ENCODE measurements at regions not wholly inside any gene's neighbourhood (a gene's known extent, or its start where the extent isn't known, plus 50 kb on each side); places are given as distances from the start of the nearest gene placed in this dataset.

DNA sequence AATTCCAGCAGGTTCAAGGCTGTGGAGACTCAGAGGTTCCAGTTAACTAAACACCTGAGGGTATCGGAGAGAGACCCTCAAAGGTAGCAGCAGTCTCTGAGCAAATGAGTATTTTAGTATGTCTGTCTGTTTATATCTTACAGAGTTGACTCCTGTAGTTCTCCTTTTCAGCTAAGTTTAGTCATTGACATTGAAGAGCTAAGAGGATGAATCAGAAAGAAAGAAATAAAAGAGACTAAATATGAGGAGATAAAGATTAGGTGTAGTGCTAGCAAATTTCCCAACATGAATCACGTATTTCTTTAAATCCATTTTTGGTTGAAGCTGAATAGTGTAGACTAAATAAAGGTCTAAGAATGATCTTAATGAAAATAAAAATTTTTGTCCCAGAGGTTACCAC, 474.0 kb upstream of the RGMB start:
- Histone ChIP-seq H3K79me2 (replicated peaks; ENCODE audit: insufficient read depth, low read length) (no peaks in the 10 kb centered on the region), H4K20me1 (ENCODE audit: insufficient read depth) (no peaks in the 10 kb centered on the region), H3K9me3 (ENCODE audit: low read length) (no peaks in the 10 kb centered on the region), H3K27me3 (ENCODE audit: insufficient read depth, low read depth, low read length) (no peaks in the 10 kb centered on the region), H3K36me3 (ENCODE audit: insufficient read depth, low read length) (no peaks in the 10 kb centered on the region), H3K9me2 (ENCODE audit: insufficient read depth, low read length) (no peaks in the 10 kb centered on the region), H3K4me3 (ENCODE audit: low read length) (no peak overlapping the region), H3K4me2 (ENCODE audit: low read length) (no peak overlapping the region), H3F3A (ENCODE audit: insufficient read depth, low read length, poor library complexity, severe bottlenecking) (no peaks in the 10 kb centered on the region), H2AFZ (ENCODE audit: low read depth, low read length) (no peak overlapping the region), H3K27ac (ENCODE audit: low read length) (no peak overlapping the region), H3K9ac (ENCODE audit: low read length) (no peak overlapping the region)
- TF ChIP-seq, protein P1, sequence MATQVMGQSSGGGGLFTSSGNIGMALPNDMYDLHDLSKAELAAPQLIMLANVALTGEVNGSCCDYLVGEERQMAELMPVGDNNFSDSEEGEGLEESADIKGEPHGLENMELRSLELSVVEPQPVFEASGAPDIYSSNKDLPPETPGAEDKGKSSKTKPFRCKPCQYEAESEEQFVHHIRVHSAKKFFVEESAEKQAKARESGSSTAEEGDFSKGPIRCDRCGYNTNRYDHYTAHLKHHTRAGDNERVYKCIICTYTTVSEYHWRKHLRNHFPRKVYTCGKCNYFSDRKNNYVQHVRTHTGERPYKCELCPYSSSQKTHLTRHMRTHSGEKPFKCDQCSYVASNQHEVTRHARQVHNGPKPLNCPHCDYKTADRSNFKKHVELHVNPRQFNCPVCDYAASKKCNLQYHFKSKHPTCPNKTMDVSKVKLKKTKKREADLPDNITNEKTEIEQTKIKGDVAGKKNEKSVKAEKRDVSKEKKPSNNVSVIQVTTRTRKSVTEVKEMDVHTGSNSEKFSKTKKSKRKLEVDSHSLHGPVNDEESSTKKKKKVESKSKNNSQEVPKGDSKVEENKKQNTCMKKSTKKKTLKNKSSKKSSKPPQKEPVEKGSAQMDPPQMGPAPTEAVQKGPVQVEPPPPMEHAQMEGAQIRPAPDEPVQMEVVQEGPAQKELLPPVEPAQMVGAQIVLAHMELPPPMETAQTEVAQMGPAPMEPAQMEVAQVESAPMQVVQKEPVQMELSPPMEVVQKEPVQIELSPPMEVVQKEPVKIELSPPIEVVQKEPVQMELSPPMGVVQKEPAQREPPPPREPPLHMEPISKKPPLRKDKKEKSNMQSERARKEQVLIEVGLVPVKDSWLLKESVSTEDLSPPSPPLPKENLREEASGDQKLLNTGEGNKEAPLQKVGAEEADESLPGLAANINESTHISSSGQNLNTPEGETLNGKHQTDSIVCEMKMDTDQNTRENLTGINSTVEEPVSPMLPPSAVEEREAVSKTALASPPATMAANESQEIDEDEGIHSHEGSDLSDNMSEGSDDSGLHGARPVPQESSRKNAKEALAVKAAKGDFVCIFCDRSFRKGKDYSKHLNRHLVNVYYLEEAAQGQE (IDR thresholded peaks at IDR 0.05; ENCODE audit: borderline replicate concordance), result no peak
- TF ChIP-seq SMC3 (conservative IDR thresholded peaks at IDR 0.05; ENCODE audit: poor library complexity) (no peak), EP300 (conservative IDR thresholded peaks at IDR 0.05; ENCODE audit: poor library complexity, severe bottlenecking) (no peak), EZH2 (IDR thresholded peaks at IDR 0.05; ENCODE audit: borderline replicate concordance, insufficient read depth, low read length, poor library complexity, severe bottlenecking) (no peak), MXI1 (conservative IDR thresholded peaks at IDR 0.05; ENCODE audit: poor library complexity, severe bottlenecking) (no peak), TAF1 (IDR thresholded peaks at IDR 0.05; ENCODE audit: low read depth) (no peak)
- TF ChIP-seq, protein P2, sequence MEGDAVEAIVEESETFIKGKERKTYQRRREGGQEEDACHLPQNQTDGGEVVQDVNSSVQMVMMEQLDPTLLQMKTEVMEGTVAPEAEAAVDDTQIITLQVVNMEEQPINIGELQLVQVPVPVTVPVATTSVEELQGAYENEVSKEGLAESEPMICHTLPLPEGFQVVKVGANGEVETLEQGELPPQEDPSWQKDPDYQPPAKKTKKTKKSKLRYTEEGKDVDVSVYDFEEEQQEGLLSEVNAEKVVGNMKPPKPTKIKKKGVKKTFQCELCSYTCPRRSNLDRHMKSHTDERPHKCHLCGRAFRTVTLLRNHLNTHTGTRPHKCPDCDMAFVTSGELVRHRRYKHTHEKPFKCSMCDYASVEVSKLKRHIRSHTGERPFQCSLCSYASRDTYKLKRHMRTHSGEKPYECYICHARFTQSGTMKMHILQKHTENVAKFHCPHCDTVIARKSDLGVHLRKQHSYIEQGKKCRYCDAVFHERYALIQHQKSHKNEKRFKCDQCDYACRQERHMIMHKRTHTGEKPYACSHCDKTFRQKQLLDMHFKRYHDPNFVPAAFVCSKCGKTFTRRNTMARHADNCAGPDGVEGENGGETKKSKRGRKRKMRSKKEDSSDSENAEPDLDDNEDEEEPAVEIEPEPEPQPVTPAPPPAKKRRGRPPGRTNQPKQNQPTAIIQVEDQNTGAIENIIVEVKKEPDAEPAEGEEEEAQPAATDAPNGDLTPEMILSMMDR (IDR thresholded peaks at IDR 0.05; ENCODE audit: poor library complexity, severe bottlenecking), result no peak

- Histone ChIP-seq H3K27me3 (ENCODE audit: insufficient read depth, low read depth, low read length) (no peaks in the 10 kb centered on the region), H3K9me2 (ENCODE audit: insufficient read depth, low read length) (no peaks in the 10 kb centered on the region), H3F3A (ENCODE audit: insufficient read depth, low read length, poor library complexity, severe bottlenecking) (no peaks in the 10 kb centered on the region), H4K20me1 (ENCODE audit: insufficient read depth) (no peaks in the 10 kb centered on the region), H3K9ac (ENCODE audit: low read length) (no peak overlapping the region), H2AFZ (ENCODE audit: low read depth, low read length) (no peak overlapping the region), H3K36me3 (ENCODE audit: insufficient read depth, low read length) (no peaks in the 10 kb centered on the region), H3K4me2 (ENCODE audit: low read length) (no peak overlapping the region), H3K79me2 (replicated peaks; ENCODE audit: insufficient read depth, low read length) (no peaks in the 10 kb centered on the region), H3K27ac (ENCODE audit: low read length) (no peak overlapping the region), H3K4me3 (ENCODE audit: low read length) (no peak overlapping the region), H3K9me3 (ENCODE audit: low read length) (no peaks in the 10 kb centered on the region)
- no peak for TF ChIP-seq POLR2AphosphoS5 (IDR thresholded peaks at IDR 0.05)
- TF ChIP-seq, protein P1 (IDR thresholded peaks at IDR 0.05; ENCODE audit: borderline replicate concordance), result no peak
- TF ChIP-seq, protein P2 (IDR thresholded peaks at IDR 0.05; ENCODE audit: poor library complexity, severe bottlenecking), result no peak
- no peak for TF ChIP-seq MXI1 (conservative IDR thresholded peaks at IDR 0.05; ENCODE audit: poor library complexity, severe bottlenecking)
- TF ChIP-seq TAF1 (IDR thresholded peaks at IDR 0.05; ENCODE audit: low read depth), result no peak
- TF ChIP-seq SMC3 (conservative IDR thresholded peaks at IDR 0.05; ENCODE audit: poor library complexity), result no peak
- TF ChIP-seq EP300 (conservative IDR thresholded peaks at IDR 0.05; ENCODE audit: poor library complexity, severe bottlenecking), result no peak
- no peak for TF ChIP-seq RAD21 (conservative IDR thresholded peaks at IDR 0.05)
Measured at GRCh38 chr5:98301547-98301946, 471.9 kb upstream of the RGMB start.
